RKO (cell line): ENCODE measurements at regions not wholly inside any gene's neighbourhood (a gene's known extent, or its start where the extent isn't known, plus 50 kb on each side); places are given as distances from the start of the nearest gene placed in this dataset.
"Not testable (repeated sequence)": the region's sequence is repeated elsewhere in the genome, so short reads cannot be mapped to it uniquely, and the experiment has no call there.

Experiments used
- DNase-seq: peaks from one replicate; pipeline ENCODE4 v3.0.0-alpha.2; 2016; ENCODE audit warnings: low spot score

DNA sequence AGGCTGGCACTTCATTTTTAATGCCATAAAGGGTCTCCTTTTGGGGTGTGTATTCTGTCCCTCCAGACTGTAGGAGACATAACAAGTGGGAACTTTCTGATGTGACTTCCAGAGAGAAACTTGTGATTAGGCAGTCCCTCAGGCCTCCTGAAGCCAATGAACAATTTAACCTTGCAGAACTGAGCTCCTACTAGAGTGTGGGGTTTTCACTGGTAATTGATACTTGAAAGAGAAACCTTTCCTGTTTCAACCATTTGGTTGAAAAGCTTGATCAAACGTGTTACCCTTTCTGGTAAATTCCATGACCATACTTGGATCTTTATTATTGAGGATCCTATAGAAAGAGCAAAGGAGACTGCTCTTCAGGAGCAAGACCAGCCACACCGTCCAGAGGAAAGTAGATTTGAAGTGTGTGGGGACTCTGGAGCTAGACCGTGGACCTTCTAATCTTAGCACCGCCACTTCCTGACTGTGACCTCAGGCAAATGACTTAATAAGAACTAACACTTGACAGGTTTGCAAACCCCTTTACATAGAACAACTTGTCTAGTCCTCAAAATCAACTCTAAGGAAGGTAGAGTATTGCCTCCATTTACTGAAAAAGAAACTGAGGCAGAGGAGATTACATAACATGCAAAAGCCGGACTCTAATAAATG lies 69.9 kb upstream of the GDNF start:
- not testable (repeated sequence) for DNase-seq

DNA sequence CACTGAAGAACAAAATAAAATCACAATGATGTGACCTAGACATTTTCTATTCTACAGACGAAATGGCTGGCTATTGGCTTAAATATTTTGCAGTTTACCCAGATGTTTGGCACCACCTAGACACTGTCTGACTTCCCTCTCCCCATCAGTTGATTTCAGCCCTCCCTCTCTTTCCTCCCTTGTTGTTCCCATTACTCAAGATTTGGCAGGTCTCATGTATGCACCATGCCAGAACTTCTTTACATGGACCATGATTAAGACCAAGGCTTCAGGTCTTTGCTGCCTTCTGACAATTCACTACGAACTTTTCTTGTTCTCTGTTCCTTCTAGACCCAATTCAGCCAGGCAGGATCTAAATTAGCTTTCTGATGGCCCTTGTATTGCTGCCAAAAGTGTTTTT lies 66.6 kb upstream of the GDNF start:
- no peak for DNase-seq

DNA sequence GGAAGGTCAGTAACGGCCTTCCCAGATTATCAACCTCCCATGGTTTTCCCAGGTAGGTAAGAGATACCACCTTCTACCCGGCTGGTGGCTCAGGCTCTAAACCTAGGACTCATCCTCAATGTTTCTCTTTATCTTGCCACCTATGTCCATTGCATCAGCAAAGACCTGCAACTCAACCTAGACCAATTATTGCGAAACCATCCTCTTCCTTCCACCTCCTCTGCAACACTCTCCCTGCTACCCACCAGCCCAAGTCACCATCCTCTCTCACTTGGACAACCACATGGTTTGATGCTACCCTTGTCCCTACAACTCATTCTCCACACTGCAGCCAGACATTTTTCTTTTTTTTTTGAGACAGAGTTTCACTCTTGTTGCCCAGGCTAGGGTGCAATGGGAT lies 65.4 kb upstream of the GDNF start:
- no peak for DNase-seq

- no peak for DNase-seq
These were observed 62.5 kb upstream of the GDNF start for GRCh38 chr5:37902323-37902722.

DNA sequence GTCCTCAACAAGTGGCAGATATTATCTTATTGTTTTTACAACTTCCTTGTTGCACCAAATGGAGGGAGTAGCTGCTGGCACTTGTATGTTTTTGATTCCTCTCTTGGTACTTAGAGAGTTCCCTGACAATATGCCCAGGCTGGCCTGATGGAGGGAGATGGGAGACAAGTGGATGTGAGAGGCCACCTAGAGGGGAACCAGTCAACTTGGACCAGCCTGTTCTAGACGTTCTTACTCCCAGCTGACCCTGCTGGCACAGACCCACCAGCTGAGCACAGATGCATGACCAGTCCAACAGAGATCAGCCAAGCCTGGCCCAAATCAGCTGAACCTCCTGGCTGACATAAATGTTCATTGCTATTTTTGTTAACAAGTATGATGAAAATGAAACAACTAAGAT lies 60.9 kb upstream of the GDNF start:
- peak; percentile 50 for DNase-seq

GRCh38 chr5:37899037-37899436 lies 59.2 kb upstream of the GDNF start:
- no peak for DNase-seq

DNA sequence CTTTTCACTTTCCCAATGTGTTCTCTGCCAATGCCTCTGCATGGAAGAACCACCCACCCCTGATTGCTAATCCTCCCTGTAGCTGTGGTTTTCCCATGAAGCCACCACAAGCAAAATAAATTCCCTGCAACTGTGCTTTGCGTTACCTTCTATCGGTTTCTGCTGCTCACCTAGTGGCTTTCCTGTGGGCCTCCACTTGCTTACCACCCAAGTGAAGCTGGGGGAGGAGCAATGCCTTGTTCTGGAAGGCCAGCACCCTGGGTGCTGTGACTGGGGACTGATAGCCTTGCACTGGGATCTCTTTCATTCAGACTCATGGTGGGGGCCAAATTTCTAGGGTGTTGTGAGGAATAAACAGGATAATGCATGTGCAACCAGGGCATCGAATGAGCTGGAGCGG lies 56.3 kb upstream of the GDNF start:
- DNase-seq = no peak

DNA sequence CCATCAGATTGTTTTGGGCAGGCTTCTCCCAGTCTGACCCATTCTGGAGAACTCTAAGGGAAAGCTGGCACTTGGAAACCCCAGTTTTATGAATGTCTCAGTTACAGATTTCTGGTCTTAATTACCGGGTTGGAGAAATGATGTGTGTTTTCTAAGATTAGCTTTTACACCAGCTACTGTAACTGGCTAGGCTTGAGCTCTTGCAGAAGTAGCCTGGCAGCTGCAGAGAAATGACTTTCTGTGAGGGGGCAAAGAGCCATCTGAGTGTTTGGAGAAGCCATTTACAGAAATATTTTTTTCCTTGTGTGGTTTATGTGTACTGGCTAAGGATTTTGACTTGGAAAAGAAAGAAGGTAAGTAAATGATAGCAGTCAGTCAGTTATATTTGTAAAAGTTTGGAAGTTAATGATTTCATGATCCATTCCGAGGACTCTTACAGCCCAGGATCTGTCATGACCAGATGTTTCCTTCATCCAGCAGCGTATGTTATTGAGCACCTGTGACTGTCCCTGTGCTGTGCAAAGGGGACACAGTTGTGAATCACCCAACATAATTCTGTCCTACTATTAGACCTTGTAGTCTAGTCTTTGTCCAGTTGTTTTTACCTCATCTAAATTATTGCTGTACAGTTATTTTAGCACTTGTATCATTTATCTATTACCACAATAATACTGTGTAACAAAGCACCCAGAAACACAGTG lies 53.7 kb upstream of the GDNF start:
- no peak for DNase-seq

DNA sequence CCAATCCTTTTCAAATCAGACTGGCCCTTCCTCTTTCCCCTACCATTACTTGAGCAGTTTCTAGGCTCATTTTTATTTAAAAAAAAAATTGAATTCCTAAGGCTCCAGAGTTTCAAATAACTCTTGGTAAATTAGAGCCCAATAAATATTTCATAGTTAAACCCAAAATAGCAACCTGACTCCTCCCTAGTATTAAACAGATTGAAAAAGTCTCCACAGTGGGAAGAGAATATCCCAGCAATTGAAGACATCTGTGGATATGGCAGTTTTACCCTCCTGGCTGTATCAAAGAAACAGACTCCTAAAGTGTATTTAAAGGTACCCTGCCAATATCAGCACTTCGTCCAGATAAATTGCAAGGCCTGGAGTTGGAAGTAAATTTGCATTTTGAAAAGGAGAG lies 52.7 kb upstream of the GDNF start:
- DNase-seq = no peak

- no peak for DNase-seq
These were observed 52.0 kb upstream of the GDNF start for GRCh38 chr5:37891832-37892231.

- DNase-seq = peak; percentile 22
These were observed 49.9 kb upstream of the GDNF start for GRCh38 chr5:37889612-37890317.
